ENCODE measurements at regions not wholly inside any gene's neighbourhood (a gene's known extent, or its start where the extent isn't known, plus 50 kb on each side); places are given as distances from the start of the nearest gene placed in this dataset.

DNA sequence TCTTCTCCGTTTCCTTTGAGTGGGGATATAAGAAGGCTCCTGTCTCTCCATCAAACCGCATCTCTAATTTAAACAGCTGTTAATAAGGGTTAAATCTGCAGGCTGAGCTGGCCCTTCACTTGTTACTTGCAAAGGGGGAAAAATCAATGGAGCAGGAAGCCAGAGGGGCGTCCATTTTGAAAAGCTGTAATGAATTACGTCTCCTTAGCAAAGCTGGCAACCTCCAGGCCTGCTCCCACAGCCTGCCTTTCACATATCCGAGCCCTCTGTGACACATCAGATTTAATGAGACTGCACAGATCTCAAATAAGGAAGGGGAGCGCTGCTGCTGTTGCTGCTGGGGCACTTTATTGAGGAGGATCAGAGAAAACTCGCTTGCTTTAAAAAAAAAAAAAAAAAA is 320.8 kb downstream of the BLID start:
- Histone ChIP-seq H4K20me1 (ENCODE audit: insufficient read depth, low read length) (no peaks in the 10 kb centered on the region), H3K9me3 (ENCODE audit: insufficient read depth, low read depth, low read length) (no peaks in the 10 kb centered on the region), H3K27ac (ENCODE audit: low read depth, low read length) (no peak overlapping the region), H3K9ac (ENCODE audit: low read length) (peak overlapping the region; percentile 41), H3K4me2 (ENCODE audit: low read length) (peak overlapping the region; percentile 75), H2AFZ (ENCODE audit: low read depth, low read length) (peak overlapping the region; percentile 78), H3K27me3 (ENCODE audit: insufficient read depth, low read length) (no peaks in the 10 kb centered on the region), H3K36me3 (ENCODE audit: insufficient read depth, low read length) (no peaks in the 10 kb centered on the region), H3K4me1 (ENCODE audit: insufficient read depth, low read length) (no peaks in the 10 kb centered on the region), H3K4me3 (ENCODE audit: insufficient read depth, low read depth, low read length) (peak overlapping the region; percentile 34), H3K79me2 (ENCODE audit: insufficient read depth, low read length) (no peaks in the 10 kb centered on the region)
- H3K27ac Mint-ChIP-seq (ENCODE audit: unreplicated experiment) = no peak overlapping the region
- no peaks in the 10 kb centered on the region for H3K27me3 Mint-ChIP-seq (ENCODE audit: low read depth, unreplicated experiment)
- peaks cover under 1% of the 10 kb centered on the region for H3K4me1 Mint-ChIP-seq (ENCODE audit: low read depth, unreplicated experiment)
- TF ChIP-seq, protein P1, sequence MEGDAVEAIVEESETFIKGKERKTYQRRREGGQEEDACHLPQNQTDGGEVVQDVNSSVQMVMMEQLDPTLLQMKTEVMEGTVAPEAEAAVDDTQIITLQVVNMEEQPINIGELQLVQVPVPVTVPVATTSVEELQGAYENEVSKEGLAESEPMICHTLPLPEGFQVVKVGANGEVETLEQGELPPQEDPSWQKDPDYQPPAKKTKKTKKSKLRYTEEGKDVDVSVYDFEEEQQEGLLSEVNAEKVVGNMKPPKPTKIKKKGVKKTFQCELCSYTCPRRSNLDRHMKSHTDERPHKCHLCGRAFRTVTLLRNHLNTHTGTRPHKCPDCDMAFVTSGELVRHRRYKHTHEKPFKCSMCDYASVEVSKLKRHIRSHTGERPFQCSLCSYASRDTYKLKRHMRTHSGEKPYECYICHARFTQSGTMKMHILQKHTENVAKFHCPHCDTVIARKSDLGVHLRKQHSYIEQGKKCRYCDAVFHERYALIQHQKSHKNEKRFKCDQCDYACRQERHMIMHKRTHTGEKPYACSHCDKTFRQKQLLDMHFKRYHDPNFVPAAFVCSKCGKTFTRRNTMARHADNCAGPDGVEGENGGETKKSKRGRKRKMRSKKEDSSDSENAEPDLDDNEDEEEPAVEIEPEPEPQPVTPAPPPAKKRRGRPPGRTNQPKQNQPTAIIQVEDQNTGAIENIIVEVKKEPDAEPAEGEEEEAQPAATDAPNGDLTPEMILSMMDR (IDR thresholded peaks at IDR 0.05; ENCODE audit: insufficient read depth, low read depth, low read length) = no peak
- TF ChIP-seq EZH2 (IDR thresholded peaks at IDR 0.05; ENCODE audit: insufficient read depth, low read length) = no peak
- H3K36me3 Mint-ChIP-seq (ENCODE audit: low read depth, unreplicated experiment) = no peaks in the 10 kb centered on the region
- peaks cover 4% of the 10 kb centered on the region for H3K9me3 Mint-ChIP-seq (ENCODE audit: unreplicated experiment)
- FAIRE-seq (no peak), DNase-seq (ENCODE audit: low read depth) (peak; percentile 9)
- no peak overlapping the region for H3K4me3 Mint-ChIP-seq (ENCODE audit: unreplicated experiment)

- H3K27ac Mint-ChIP-seq (ENCODE audit: unreplicated experiment) = no peak overlapping the region
- no peaks in the 10 kb centered on the region for H3K27me3 Mint-ChIP-seq (ENCODE audit: low read depth, unreplicated experiment)
- no peak for TF ChIP-seq EZH2 (IDR thresholded peaks at IDR 0.05; ENCODE audit: insufficient read depth, low read length)
- TF ChIP-seq, protein P1 (IDR thresholded peaks at IDR 0.05; ENCODE audit: insufficient read depth, low read depth, low read length) = no peak
- H3K36me3 Mint-ChIP-seq (ENCODE audit: low read depth, unreplicated experiment) = no peaks in the 10 kb centered on the region
- no peak overlapping the region for H3K4me3 Mint-ChIP-seq (ENCODE audit: unreplicated experiment)
- Histone ChIP-seq H3K4me3 (ENCODE audit: insufficient read depth, low read depth, low read length) (peak overlapping the region; percentile 34), H3K27ac (ENCODE audit: low read depth, low read length) (no peak overlapping the region), H3K27me3 (ENCODE audit: insufficient read depth, low read length) (no peaks in the 10 kb centered on the region), H3K4me2 (ENCODE audit: low read length) (peak overlapping the region; percentile 75), H3K9me3 (ENCODE audit: insufficient read depth, low read depth, low read length) (no peaks in the 10 kb centered on the region), H3K4me1 (ENCODE audit: insufficient read depth, low read length) (no peaks in the 10 kb centered on the region), H3K79me2 (ENCODE audit: insufficient read depth, low read length) (no peaks in the 10 kb centered on the region), H2AFZ (ENCODE audit: low read depth, low read length) (peak overlapping the region; percentile 78), H3K9ac (ENCODE audit: low read length) (peak overlapping the region; percentile 41), H4K20me1 (ENCODE audit: insufficient read depth, low read length) (no peaks in the 10 kb centered on the region), H3K36me3 (ENCODE audit: insufficient read depth, low read length) (no peaks in the 10 kb centered on the region)
- FAIRE-seq (no peak), DNase-seq (ENCODE audit: low read depth) (no peak)
- H3K4me1 Mint-ChIP-seq (ENCODE audit: low read depth, unreplicated experiment) = no peaks in the 10 kb centered on the region
- peaks cover 4% of the 10 kb centered on the region for H3K9me3 Mint-ChIP-seq (ENCODE audit: unreplicated experiment)
These were observed 321.3 kb downstream of the BLID start for GRCh38 chr11:121794671-121795141.

GRCh38 chr11:121793916-121794315 is 322.1 kb downstream of the BLID start:
- no peak for TF ChIP-seq EZH2 (IDR thresholded peaks at IDR 0.05; ENCODE audit: insufficient read depth, low read length)
- TF ChIP-seq, protein P1 (IDR thresholded peaks at IDR 0.05; ENCODE audit: insufficient read depth, low read depth, low read length) = no peak
- Histone ChIP-seq H3K4me2 (ENCODE audit: low read length) (no peak overlapping the region), H3K79me2 (ENCODE audit: insufficient read depth, low read length) (no peaks in the 10 kb centered on the region), H4K20me1 (ENCODE audit: insufficient read depth, low read length) (no peaks in the 10 kb centered on the region), H3K36me3 (ENCODE audit: insufficient read depth, low read length) (no peaks in the 10 kb centered on the region), H3K4me3 (ENCODE audit: insufficient read depth, low read depth, low read length) (no peak overlapping the region), H2AFZ (ENCODE audit: low read depth, low read length) (no peak overlapping the region), H3K4me1 (ENCODE audit: insufficient read depth, low read length) (no peaks in the 10 kb centered on the region), H3K9ac (ENCODE audit: low read length) (no peak overlapping the region), H3K27me3 (ENCODE audit: insufficient read depth, low read length) (no peaks in the 10 kb centered on the region), H3K9me3 (ENCODE audit: insufficient read depth, low read depth, low read length) (no peaks in the 10 kb centered on the region), H3K27ac (ENCODE audit: low read depth, low read length) (no peak overlapping the region)
- no peak for FAIRE-seq
- H3K36me3 Mint-ChIP-seq (ENCODE audit: low read depth, unreplicated experiment) = no peaks in the 10 kb centered on the region
- H3K27ac Mint-ChIP-seq (ENCODE audit: unreplicated experiment) = no peak overlapping the region
- DNase-seq (ENCODE audit: low read depth) = no peak
- no peaks in the 10 kb centered on the region for H3K27me3 Mint-ChIP-seq (ENCODE audit: low read depth, unreplicated experiment)
- H3K9me3 Mint-ChIP-seq (ENCODE audit: unreplicated experiment) = peaks cover 6% of the 10 kb centered on the region
- H3K4me1 Mint-ChIP-seq (ENCODE audit: low read depth, unreplicated experiment) = no peaks in the 10 kb centered on the region
- no peak overlapping the region for H3K4me3 Mint-ChIP-seq (ENCODE audit: unreplicated experiment)

All from astrocyte (in vitro differentiated cells and primary cell).